GM10248 (cell line): ENCODE measurements at regions not wholly inside any gene's neighbourhood (a gene's known extent, or its start where the extent isn't known, plus 50 kb on each side); places are given as distances from the start of the nearest gene placed in this dataset.
"Not testable (repeated sequence)": the region's sequence is repeated elsewhere in the genome, so short reads cannot be mapped to it uniquely, and the experiment has no call there.

Experiments used
- CTCF ChIA-PET: fragments of 300-600 bp; sonication (Branson Sonifier 250); formaldehyde crosslinking; extraction: SDS; loops from one replicate; lab custom pipeline; 2021; ENCODE audit warnings: antibody characterized with exemption; lab: Yijun Ruan, JAX
- POLR2A ChIA-PET: fragments of 350-650 bp; sonication (Branson Sonifier 250); formaldehyde crosslinking; extraction: SDS; loops from one replicate; lab custom pipeline; 2020; ENCODE audit warnings: antibody characterized with exemption; lab: Yijun Ruan, JAX
- DNase-seq: peaks from one replicate; pipeline ENCODE4 v3.0.0; 2012; ENCODE audit errors: extremely low spot score
- CTCF ChIP-seq: IDR thresholded peaks from 2 replicates; pipeline ENCODE4 v1.5.1; 2012; ENCODE audit warnings: mild to moderate bottlenecking, low read depth; ENCODE audit errors: extremely low read depth, missing control alignments, control extremely low read depth

GRCh38 chr4:14345356-14345775 is 656.9 kb upstream of the CPEB2 start:
- no peak for TF ChIP-seq CTCF
- no peak for DNase-seq
- POLR2A ChIA-PET, result no interaction called here
- CTCF ChIA-PET, result no interaction called here

DNA sequence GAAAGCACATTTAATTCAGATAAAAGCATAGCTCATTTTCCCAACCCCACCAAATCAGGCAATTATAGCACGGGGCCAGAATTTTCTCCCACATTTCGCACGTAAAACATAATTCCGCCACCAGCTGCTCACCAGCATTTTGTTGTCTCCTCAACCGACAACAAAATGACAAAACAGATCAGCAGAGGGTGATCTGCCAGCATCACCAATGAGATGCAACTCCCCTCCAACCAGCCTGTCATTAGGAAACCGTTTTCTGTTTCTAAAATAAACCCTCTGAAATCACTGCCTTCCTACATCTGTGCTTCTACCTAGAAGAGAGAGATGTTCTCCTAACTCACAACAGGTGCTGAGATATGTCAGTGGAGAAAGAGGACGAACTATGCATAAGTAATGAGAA is 654.8 kb upstream of the CPEB2 start:
- POLR2A ChIA-PET, result no interaction called here
- DNase-seq, result no peak
- CTCF ChIA-PET, result interaction anchor here (0.7 to 2.2 kb wide), 3 partner anchors 9 to 18 kb away, joined by 3 to 6 read pairs (median 4); no protein-coding TSS in a partner anchor
- no peak for TF ChIP-seq CTCF

GRCh38 chr4:14348506-14348905 is 653.8 kb upstream of the CPEB2 start:
- DNase-seq, result no peak
- CTCF ChIA-PET, result interaction anchor here (1.4 to 2.2 kb wide), 3 partner anchors 10 to 22 kb away, joined by 4 to 6 read pairs (median 4); no protein-coding TSS in a partner anchor
- POLR2A ChIA-PET, result no interaction called here
- no peak for TF ChIP-seq CTCF

- POLR2A ChIA-PET, DNase-seq: not testable (repeated sequence)
- CTCF ChIA-PET, result interaction anchor here (1.1 to 1.5 kb wide), 2 partner anchors 8 to 13 kb away, joined by 3 read pairs; no protein-coding TSS in a partner anchor
Measured at GRCh38 chr4:14358544-14359160, 643.6 kb upstream of the CPEB2 start.

GRCh38 chr4:14359991-14360390 is 642.3 kb upstream of the CPEB2 start:
- DNase-seq, result no peak
- no peak for TF ChIP-seq CTCF
- ChIA-PET CTCF (no interaction called here), POLR2A (no interaction called here)

DNA sequence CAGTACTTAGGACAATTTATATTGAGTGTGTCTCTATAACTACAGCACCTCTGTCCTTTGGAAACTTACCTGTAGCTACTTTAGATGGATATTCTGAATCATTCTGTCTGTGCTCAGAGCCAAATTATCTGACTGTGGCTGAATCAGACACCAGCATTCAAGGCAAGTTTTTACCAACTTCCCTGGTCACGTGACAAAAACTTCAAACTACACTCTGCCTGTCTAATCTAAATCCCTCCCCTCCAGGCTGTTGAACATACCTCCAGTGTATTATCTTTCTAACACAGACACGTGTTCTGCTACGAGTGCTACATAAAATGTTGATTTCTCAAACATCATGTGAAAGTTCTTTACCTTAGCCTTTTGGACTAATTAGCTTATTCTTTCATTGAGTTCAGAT is 641.2 kb upstream of the CPEB2 start:
- ChIA-PET CTCF (no interaction called here), POLR2A (no interaction called here)
- TF ChIP-seq CTCF, result no peak

DNA sequence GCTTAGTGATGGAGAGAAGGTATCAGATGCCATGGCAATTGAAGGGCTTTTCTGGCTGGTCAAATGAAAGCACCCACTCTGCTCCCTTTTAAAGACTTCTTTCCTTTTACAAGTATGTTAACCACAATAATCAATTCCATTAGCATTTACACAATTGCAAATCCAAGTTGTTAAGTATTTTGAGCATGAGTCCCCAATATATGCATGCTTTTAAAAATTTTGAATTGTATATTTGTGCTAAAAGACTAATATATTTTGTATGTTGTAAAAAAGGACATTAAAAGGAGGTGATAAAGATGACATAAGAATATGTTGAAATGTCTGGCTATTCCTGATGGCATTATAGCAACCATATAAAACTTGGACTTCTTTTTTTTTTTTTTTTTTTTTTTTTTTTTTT is 639.9 kb upstream of the CPEB2 start:
- no peak for DNase-seq
- ChIA-PET POLR2A (no interaction called here), CTCF (no interaction called here)
- no peak for TF ChIP-seq CTCF

More for the DNA sequence above, 641.2 kb upstream of the CPEB2 start:
- no peak for DNase-seq
